IPS-20b (cell line): ENCODE measurements at regions not wholly inside any gene's neighbourhood (a gene's known extent, or its start where the extent isn't known, plus 50 kb on each side); places are given as distances from the start of the nearest gene placed in this dataset.

ENCODE experiments used
- H3K27ac ChIP-seq: one replicate; pipeline ENCODE4 v1.5.1; 2013; ENCODE audit warnings: low read length
- H3K27me3 ChIP-seq: 2 replicates; pipeline ENCODE4 v1.6.1; 2013; ENCODE audit warnings: mild to moderate bottlenecking, low read length, inconsistent platforms; ENCODE audit not compliant: insufficient read depth
- H3K36me3 ChIP-seq: 2 replicates; pipeline ENCODE4 v1.6.1; 2013; ENCODE audit warnings: low read depth, mild to moderate bottlenecking, inconsistent platforms, low read length, moderate library complexity; ENCODE audit not compliant: insufficient read depth
- H3K4me1 ChIP-seq: 2 replicates; pipeline ENCODE4 v1.6.1; 2013; ENCODE audit warnings: mild to moderate bottlenecking, control low read depth, inconsistent platforms, low read length, moderate library complexity; ENCODE audit not compliant: insufficient read depth
- H3K4me3 ChIP-seq: 2 replicates; pipeline ENCODE4 v1.5.1; 2013; ENCODE audit warnings: mild to moderate bottlenecking, low read length, inconsistent platforms
- H3K9ac ChIP-seq: 2 replicates; pipeline ENCODE4 v1.6.1; 2013; ENCODE audit warnings: low read depth, mild to moderate bottlenecking, inconsistent platforms, low read length, moderate library complexity
- H3K9me3 ChIP-seq: 2 replicates; pipeline ENCODE4 v1.6.1; 2013; ENCODE audit warnings: mild to moderate bottlenecking, low read depth, low read length, inconsistent platforms; ENCODE audit not compliant: insufficient read depth

- Histone ChIP-seq H3K4me1 (no peaks in the 10 kb centered on the region), H3K27ac (no peak overlapping the region), H3K4me3 (no peak overlapping the region), H3K36me3 (no peaks in the 10 kb centered on the region), H3K9me3 (no peaks in the 10 kb centered on the region), H3K27me3 (no peaks in the 10 kb centered on the region), H3K9ac (no peak overlapping the region)
Observed at GRCh38 chr13:80574113-80574850, 233.4 kb upstream of the SPRY2 start.

DNA sequence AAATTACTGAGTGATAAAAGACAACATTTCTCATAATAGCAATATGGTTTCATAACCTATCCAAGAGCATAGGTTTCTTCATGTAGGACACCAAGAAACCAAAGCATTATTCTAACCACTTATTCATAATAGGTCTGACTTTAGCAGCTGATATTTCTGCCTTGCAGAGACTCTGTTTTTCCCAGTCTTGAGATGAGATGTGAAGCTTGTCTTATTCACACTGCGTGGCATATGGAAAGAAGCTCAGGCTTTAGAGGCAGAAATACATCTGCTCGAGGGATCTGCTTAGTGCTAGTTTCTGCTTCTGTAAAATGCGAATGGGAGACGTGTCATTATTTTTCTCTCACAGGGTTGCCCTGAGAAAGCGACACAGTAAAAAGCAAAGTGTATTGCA is 232.0 kb upstream of the SPRY2 start:
- no peak overlapping the region for H3K4me3 ChIP-seq
- no peaks in the 10 kb centered on the region for H3K36me3 ChIP-seq
- H3K4me1 ChIP-seq, result no peaks in the 10 kb centered on the region
- H3K9ac ChIP-seq, result no peak overlapping the region
- no peaks in the 10 kb centered on the region for H3K27me3 ChIP-seq
- no peak overlapping the region for H3K27ac ChIP-seq
- H3K9me3 ChIP-seq, result no peaks in the 10 kb centered on the region

GRCh38 chr13:80572308-80572922 is 231.5 kb upstream of the SPRY2 start:
- no peaks in the 10 kb centered on the region for H3K36me3 ChIP-seq
- H3K4me3 ChIP-seq, result no peak overlapping the region
- H3K4me1 ChIP-seq, result no peaks in the 10 kb centered on the region
- no peaks in the 10 kb centered on the region for H3K27me3 ChIP-seq
- no peak overlapping the region for H3K27ac ChIP-seq
- H3K9me3 ChIP-seq, result no peaks in the 10 kb centered on the region
- H3K9ac ChIP-seq, result no peak overlapping the region

DNA sequence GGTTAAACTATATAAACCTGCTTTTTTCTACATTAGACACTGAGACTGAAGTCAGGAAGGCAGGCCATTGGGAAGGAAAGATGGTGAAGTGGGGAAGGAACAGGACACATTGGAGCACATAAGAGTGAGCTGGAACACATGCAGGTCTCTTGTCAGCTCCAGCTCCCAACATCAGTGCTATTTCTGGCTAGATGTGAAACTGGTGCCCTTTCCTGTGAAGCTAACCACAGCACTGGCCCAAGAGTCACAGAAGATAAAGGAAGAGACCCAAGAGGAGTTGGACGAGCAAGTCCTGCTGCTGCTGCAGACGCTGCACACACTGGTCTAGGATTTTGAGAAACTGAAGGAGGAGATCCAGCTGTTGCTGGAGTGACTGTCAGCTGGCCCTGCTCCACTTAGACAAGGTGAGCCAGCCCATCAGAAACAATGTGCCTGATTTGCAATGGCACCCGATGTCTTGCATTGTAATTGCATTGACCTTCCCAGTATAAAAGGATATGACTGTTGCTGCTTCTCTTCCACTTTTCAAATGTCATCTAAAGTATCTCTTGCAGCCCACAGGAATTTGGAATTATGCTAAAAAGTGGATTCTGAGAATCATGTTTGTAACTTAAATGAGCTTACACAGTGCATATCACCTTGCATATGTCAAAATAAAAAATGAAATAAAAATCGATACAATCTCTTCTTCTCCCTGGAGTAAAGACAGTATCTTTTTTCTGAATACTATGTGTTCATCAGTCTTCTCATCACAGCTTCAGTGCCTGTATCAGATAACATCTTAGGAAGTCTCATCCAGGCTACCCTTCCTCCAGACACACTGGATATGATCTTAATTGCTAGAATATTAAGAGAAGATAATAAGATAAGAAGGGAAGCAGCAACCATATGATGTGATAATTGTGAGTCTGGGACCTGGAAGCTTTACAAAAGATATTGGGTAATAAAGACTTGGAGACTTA is 230.7 kb upstream of the SPRY2 start:
- no peaks in the 10 kb centered on the region for H3K27me3 ChIP-seq
- H3K9me3 ChIP-seq, result no peaks in the 10 kb centered on the region
- no peak overlapping the region for H3K4me3 ChIP-seq
- no peaks in the 10 kb centered on the region for H3K36me3 ChIP-seq
- no peaks in the 10 kb centered on the region for H3K4me1 ChIP-seq
- no peak overlapping the region for H3K9ac ChIP-seq
- no peak overlapping the region for H3K27ac ChIP-seq

DNA sequence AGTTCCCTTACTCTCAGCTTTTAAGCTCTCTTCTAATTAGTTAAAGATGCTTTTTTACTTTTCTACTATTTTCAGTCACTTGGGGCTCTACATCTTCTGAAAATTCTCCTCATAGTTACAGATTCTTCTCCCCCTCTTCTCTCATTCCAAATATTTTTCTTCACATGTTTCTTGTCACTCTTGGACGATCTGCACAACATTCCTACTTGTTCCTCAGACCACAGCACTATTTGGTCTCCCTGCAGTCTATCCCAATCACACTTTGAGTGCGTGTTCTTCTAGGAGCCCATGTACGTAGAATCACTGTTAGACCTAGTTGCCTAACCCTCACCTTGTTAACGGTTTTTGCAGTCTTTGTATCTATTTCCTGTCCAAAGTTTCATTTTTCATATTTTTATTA is 222.5 kb upstream of the SPRY2 start:
- Histone ChIP-seq H3K9me3 (no peaks in the 10 kb centered on the region), H3K4me3 (no peak overlapping the region), H3K27me3 (no peaks in the 10 kb centered on the region), H3K9ac (no peak overlapping the region), H3K27ac (no peak overlapping the region), H3K4me1 (no peaks in the 10 kb centered on the region), H3K36me3 (no peaks in the 10 kb centered on the region)

- H3K9me3 ChIP-seq, result no peaks in the 10 kb centered on the region
- H3K4me1 ChIP-seq, result no peaks in the 10 kb centered on the region
- no peak overlapping the region for H3K9ac ChIP-seq
- H3K27ac ChIP-seq, result no peak overlapping the region
- no peak overlapping the region for H3K4me3 ChIP-seq
- no peaks in the 10 kb centered on the region for H3K27me3 ChIP-seq
- H3K36me3 ChIP-seq, result no peaks in the 10 kb centered on the region
Observed at GRCh38 chr13:80562433-80563156, 221.7 kb upstream of the SPRY2 start.

DNA sequence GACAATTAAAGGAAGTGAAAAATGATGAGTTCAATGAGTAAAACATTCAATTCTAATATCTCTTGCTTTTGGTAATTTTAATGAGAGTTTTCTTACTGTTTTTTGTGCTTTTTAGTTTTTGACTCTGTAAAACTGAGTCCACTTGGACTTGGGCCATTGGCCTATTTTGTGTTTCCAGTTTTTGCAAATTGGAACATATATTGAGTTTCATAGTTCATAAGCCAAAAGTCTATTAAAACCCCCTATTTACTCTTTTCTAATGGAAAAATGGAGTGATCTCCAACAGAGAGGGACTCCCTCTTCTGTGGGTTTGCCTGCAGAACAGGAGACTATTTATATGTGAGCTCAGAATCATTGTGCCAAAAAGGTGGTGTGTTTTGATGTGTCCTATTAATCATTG is 219.7 kb upstream of the SPRY2 start:
- Histone ChIP-seq H3K27me3 (no peaks in the 10 kb centered on the region), H3K4me1 (no peaks in the 10 kb centered on the region), H3K36me3 (no peaks in the 10 kb centered on the region), H3K9ac (no peak overlapping the region), H3K27ac (no peak overlapping the region), H3K4me3 (no peak overlapping the region), H3K9me3 (no peaks in the 10 kb centered on the region)

GRCh38 chr13:80559944-80560343 is 219.0 kb upstream of the SPRY2 start:
- H3K27ac ChIP-seq, result no peak overlapping the region
- H3K9me3 ChIP-seq, result no peaks in the 10 kb centered on the region
- no peaks in the 10 kb centered on the region for H3K27me3 ChIP-seq

GRCh38 chr13:80558074-80558473 is 217.1 kb upstream of the SPRY2 start:
- H3K4me1 ChIP-seq, result no peaks in the 10 kb centered on the region
- H3K4me3 ChIP-seq, result no peak overlapping the region
- H3K9me3 ChIP-seq, result no peaks in the 10 kb centered on the region
- no peak overlapping the region for H3K27ac ChIP-seq
- no peak overlapping the region for H3K9ac ChIP-seq
- no peaks in the 10 kb centered on the region for H3K27me3 ChIP-seq
- H3K36me3 ChIP-seq, result no peaks in the 10 kb centered on the region

More at GRCh38 chr13:80559944-80560343, 219.0 kb upstream of the SPRY2 start:
- H3K4me3 ChIP-seq, result no peak overlapping the region
- no peaks in the 10 kb centered on the region for H3K4me1 ChIP-seq
- no peak overlapping the region for H3K9ac ChIP-seq
- H3K36me3 ChIP-seq, result no peaks in the 10 kb centered on the region

DNA sequence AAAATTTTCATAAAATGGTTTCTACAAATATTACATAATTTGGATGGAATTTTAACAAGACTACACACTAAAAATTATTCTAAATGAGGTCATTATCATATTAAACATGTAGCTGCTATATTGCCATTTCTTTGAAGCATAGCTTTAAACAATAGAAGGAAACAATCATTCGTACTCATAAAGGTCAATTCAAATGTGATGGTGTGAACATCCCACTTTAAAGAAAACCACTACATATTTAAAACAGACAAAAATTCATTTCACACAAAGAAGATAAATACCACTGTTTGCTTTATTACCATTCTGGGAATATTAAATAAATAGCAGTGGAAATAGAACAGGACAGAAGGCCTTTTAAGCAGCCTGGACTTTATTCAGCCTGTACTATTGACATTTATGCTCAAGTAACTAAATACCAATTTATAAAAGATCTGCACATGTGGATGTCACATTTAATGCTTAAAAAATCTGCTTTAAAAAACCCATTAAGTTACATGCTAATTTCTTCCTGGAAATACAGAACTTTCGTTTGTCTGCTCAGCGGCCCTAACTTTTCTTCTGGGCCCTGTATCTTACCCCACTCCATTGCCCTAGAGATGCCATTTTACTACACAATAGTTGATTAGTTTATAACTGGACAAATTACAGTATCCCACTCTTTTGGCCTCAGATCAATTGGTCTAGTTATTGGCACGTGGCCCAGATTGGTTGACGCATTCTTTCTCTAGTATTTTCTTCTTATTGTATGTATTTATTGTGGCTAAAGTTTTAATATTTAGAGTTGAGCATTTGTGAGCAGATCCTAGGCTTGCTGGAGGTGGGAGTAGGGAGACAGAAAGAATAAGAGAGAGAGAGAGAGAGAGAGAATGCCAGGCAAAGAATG is 215.1 kb upstream of the SPRY2 start:
- H3K9ac ChIP-seq, result no peak overlapping the region
- no peaks in the 10 kb centered on the region; the same call in 1 of the 2 replicates for H3K4me1 ChIP-seq
- H3K9me3 ChIP-seq, result no peaks in the 10 kb centered on the region
- no peaks in the 10 kb centered on the region for H3K36me3 ChIP-seq
- H3K4me3 ChIP-seq, result no peak overlapping the region
- no peaks in the 10 kb centered on the region for H3K27me3 ChIP-seq
- H3K27ac ChIP-seq, result no peak overlapping the region
